ENCODE measurements at regions not wholly inside any gene's neighbourhood (a gene's known extent, or its start where the extent isn't known, plus 50 kb on each side); places are given as distances from the start of the nearest gene placed in this dataset.

GRCh38 chr9:129513282-129513681, 107.6 kb downstream of the C9orf50 start:
- no peaks in the 10 kb centered on the region for H3K27me3 ChIP-seq
- DNase-seq, result no peak
- no peak overlapping the region for H3K27ac ChIP-seq
- WGBS, 5 donors, result 74 to 86% (median 84%) methylated on average over 3 of the region's 3 CpGs
- H3K4me1 ChIP-seq, result no peaks in the 10 kb centered on the region
- H3K4me3 ChIP-seq, result no peak overlapping the region
- TF ChIP-seq POLR2A (IDR thresholded peaks at IDR 0.05) (no peak), CTCF (IDR thresholded peaks at IDR 0.05) (no peak), EP300 (IDR thresholded peaks at IDR 0.05) (no peak), POLR2AphosphoS5 (IDR thresholded peaks at IDR 0.05) (no peak)
- H3K9me3 ChIP-seq, result peaks cover 6 to 40% (median 26%) of the 10 kb centered on the region in 4 donors
- H3K36me3 ChIP-seq, result peaks cover 0 to 7% (median 0%) of the 10 kb centered on the region in 4 donors
- intact Hi-C loops (cut with DNase I; ENCODE audit: low total_unique reads), result no loop called here

- 69 to 82% (median 76%) methylated on average over 9 of the region's 9 CpGs for WGBS, 5 donors
- peaks cover 0 to 7% (median 0%) of the 10 kb centered on the region in 4 donors for H3K36me3 ChIP-seq
- no peak for DNase-seq
- no peak overlapping the region for H3K4me3 ChIP-seq
- H3K27me3 ChIP-seq, result no peaks in the 10 kb centered on the region
- H3K27ac ChIP-seq, result no peak overlapping the region
- intact Hi-C loops (cut with DNase I; ENCODE audit: low total_unique reads), result no loop called here
- H3K4me1 ChIP-seq, result peaks cover 0 to 8% (median 0%) of the 10 kb centered on the region in 4 donors
- no peak for TF ChIP-seq POLR2AphosphoS5 (IDR thresholded peaks at IDR 0.05)
- no peak for TF ChIP-seq POLR2A (IDR thresholded peaks at IDR 0.05)
- TF ChIP-seq CTCF (IDR thresholded peaks at IDR 0.05), result no peak
- no peak for TF ChIP-seq EP300 (IDR thresholded peaks at IDR 0.05)
- peaks cover 6 to 31% (median 21%) of the 10 kb centered on the region in 4 donors for H3K9me3 ChIP-seq
Observed at GRCh38 chr9:129511285-129511900, 109.5 kb downstream of the C9orf50 start.

DNA sequence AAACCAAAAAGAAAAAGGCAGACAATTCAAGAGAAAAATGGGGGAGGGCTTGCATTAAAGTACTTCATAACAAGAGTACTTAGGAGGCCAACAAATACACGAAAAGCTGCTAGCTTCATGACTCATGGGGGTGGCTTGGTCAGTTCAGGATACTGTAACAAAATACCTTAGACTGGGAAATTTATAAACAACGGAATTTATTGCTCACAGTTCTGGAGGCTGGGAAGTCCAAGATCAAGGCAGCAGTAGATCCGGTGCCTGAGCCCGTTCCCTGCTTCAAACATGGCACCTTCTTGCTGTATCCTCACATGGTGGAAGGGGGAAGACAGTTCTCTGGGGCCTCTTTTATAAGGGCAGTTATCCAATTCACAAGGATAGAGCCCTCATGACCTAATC, 111.4 kb downstream of the C9orf50 start:
- peaks cover 6 to 26% (median 19%) of the 10 kb centered on the region in 4 donors for H3K9me3 ChIP-seq
- no peak overlapping the region for H3K4me3 ChIP-seq
- TF ChIP-seq POLR2AphosphoS5 (IDR thresholded peaks at IDR 0.05) (no peak), POLR2A (IDR thresholded peaks at IDR 0.05) (no peak), CTCF (IDR thresholded peaks at IDR 0.05) (no peak), EP300 (IDR thresholded peaks at IDR 0.05) (no peak)
- peaks cover 0 to 13% (median 2%) of the 10 kb centered on the region in 4 donors for H3K4me1 ChIP-seq
- H3K27me3 ChIP-seq, result no peaks in the 10 kb centered on the region
- WGBS, 5 donors, result 70 to 80% (median 78%) methylated on average over 4 of the region's 4 CpGs
- H3K36me3 ChIP-seq, result peaks cover 0 to 14% (median 8%) of the 10 kb centered on the region in 4 donors
- no peak for DNase-seq
- intact Hi-C loops (cut with DNase I; ENCODE audit: low total_unique reads), result no loop called here
- no peak overlapping the region for H3K27ac ChIP-seq

- Histone ChIP-seq H3K9me3 (peaks cover 0 to 9% (median 4%) of the 10 kb centered on the region in 4 donors), H3K36me3 (peaks cover 4 to 27% (median 17%) of the 10 kb centered on the region in 4 donors), H3K4me3 (no peak overlapping the region), H3K27me3 (no peaks in the 10 kb centered on the region), H3K4me1 (peaks cover 0 to 16% (median 2%) of the 10 kb centered on the region in 4 donors), H3K27ac (no peak overlapping the region)
- 58 to 79% (median 76%) methylated on average over 5 of the region's 5 CpGs for WGBS, 5 donors
- TF ChIP-seq CTCF (IDR thresholded peaks at IDR 0.05) (no peak), POLR2AphosphoS5 (IDR thresholded peaks at IDR 0.05) (no peak), EP300 (IDR thresholded peaks at IDR 0.05) (no peak), POLR2A (IDR thresholded peaks at IDR 0.05) (no peak)
- DNase-seq, result no peak
- intact Hi-C loops (cut with DNase I; ENCODE audit: low total_unique reads), result no loop called here
Observed at GRCh38 chr9:129507805-129508204, 113.1 kb downstream of the C9orf50 start.
